ENCODE measurements at regions not wholly inside any gene's neighbourhood (a gene's known extent, or its start where the extent isn't known, plus 50 kb on each side); places are given as distances from the start of the nearest gene placed in this dataset.
A peak's percentile ranks its signal among the peaks of the same experiment; 100 is the strongest.

DNA sequence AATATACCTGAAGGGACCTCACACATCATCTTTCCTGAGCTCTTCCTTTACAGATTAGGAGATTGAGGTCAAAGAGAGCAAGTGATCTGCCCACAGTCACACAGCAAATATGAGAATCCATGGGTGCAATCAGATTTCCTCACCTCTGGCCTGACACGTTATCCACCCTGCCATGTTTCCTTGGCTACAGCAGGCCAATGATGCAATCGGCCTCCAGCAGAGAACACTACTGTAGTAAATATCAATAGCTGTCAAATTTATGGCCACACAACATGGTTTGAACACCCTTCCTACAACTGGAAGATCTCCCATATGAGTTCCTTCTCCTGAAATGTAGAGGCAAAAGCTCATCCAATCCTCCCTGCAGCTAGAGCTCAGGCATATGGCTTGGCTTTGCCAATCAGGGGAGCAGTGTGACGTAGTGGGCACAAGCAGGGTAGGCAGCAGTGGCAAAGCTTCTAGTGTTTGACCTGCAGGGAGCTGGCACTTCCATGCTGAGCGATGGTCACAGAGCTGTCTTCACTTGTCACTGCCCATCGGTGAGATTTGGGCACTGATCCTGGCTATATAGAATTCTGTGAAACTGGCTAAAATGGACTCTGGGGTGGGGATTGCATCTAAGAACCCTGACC is 271.3 kb downstream of the TJP1 start:
- no CpG with 5 or more reads among the region's 5 CpGs for WGBS (ENCODE audit: extremely low coverage, insufficient read length, low lambda C conversion rate)
- Mint-ChIP-seq H3K27ac (peak overlapping the region in 1 of 3 experiments; percentile 7; a peak in 1 of 7 replicates), H3K9me3 (peaks cover 14 to 18% of the 10 kb centered on the region in 2 experiments), H3K4me3 (no peak overlapping the region), H3K4me1 (peaks cover 7 to 14% of the 10 kb centered on the region in 2 experiments; a peak in 3 of 4 replicates), H3K36me3 (ENCODE audit: insufficient read depth in 1 of 3, low read depth in 3 of 3) (peaks cover 11 to 13% (median 12%) of the 10 kb centered on the region in 3 experiments), H3K27me3 (ENCODE audit: low read depth) (no peaks in the 10 kb centered on the region; the same call in 1 of the 2 replicates)
- Histone ChIP-seq H3K18ac (ENCODE audit: insufficient read length, low read depth, low read length) (no peak overlapping the region), H3K27ac (ENCODE audit: insufficient read length, low read depth, low read length) (no peak overlapping the region), H3K9ac (ENCODE audit: extremely low read depth, insufficient read length, low read length) (no peak overlapping the region), H3K4me1 (ENCODE audit: insufficient read depth, low read length) (no peaks in the 10 kb centered on the region), H2BK5ac (ENCODE audit: insufficient read length, low read length) (no peak overlapping the region), H4K20me1 (ENCODE audit: control insufficient read depth, insufficient read depth, insufficient read length) (no peaks in the 10 kb centered on the region), H3K14ac (ENCODE audit: insufficient read depth, low read length) (no peak overlapping the region), H2BK12ac (ENCODE audit: insufficient read length, low read depth, low read length) (no peak overlapping the region), H3K23me2 (ENCODE audit: insufficient read length, low read depth, low read length, poor library complexity, severe bottlenecking) (no peaks in the 10 kb centered on the region), H3K27me3 (ENCODE audit: insufficient read depth, low read length) (no peaks in the 10 kb centered on the region), H3T11ph (ENCODE audit: low read length) (no peak overlapping the region), H2AK5ac (ENCODE audit: insufficient read length, low read length) (no peak overlapping the region), H4K5ac (ENCODE audit: insufficient read length, low read depth, low read length) (no peak overlapping the region), H4K91ac (ENCODE audit: insufficient read length, low read depth, low read length) (no peak overlapping the region), H2BK20ac (ENCODE audit: low read depth, low read length, poor library complexity, severe bottlenecking) (no peak overlapping the region), H3K56ac (ENCODE audit: insufficient read length, low read depth, low read length) (no peak overlapping the region), H2BK15ac (ENCODE audit: low read depth, low read length) (no peak overlapping the region), H4K8ac (replicated peaks; ENCODE audit: insufficient read length, low read depth, low read length) (no peak overlapping the region), H3K4me2 (ENCODE audit: insufficient read depth, insufficient read length, low read length) (no peak overlapping the region), H2BK120ac (ENCODE audit: low read depth, low read length, poor library complexity, severe bottlenecking) (no peak overlapping the region), H3K9me3 (ENCODE audit: control insufficient read depth, low read depth, low read length) (no peaks in the 10 kb centered on the region), H3K23ac (ENCODE audit: insufficient read length, low read depth, low read length) (no peak overlapping the region), H3K4ac (ENCODE audit: low read depth, low read length) (no peak overlapping the region), H3K79me2 (ENCODE audit: insufficient read depth, low read length) (no peaks in the 10 kb centered on the region), H3K79me1 (ENCODE audit: insufficient read depth, low read depth, low read length, poor library complexity, severe bottlenecking) (no peaks in the 10 kb centered on the region), H2AFZ (ENCODE audit: low read length) (no peak overlapping the region)
- TF ChIP-seq, protein P1, sequence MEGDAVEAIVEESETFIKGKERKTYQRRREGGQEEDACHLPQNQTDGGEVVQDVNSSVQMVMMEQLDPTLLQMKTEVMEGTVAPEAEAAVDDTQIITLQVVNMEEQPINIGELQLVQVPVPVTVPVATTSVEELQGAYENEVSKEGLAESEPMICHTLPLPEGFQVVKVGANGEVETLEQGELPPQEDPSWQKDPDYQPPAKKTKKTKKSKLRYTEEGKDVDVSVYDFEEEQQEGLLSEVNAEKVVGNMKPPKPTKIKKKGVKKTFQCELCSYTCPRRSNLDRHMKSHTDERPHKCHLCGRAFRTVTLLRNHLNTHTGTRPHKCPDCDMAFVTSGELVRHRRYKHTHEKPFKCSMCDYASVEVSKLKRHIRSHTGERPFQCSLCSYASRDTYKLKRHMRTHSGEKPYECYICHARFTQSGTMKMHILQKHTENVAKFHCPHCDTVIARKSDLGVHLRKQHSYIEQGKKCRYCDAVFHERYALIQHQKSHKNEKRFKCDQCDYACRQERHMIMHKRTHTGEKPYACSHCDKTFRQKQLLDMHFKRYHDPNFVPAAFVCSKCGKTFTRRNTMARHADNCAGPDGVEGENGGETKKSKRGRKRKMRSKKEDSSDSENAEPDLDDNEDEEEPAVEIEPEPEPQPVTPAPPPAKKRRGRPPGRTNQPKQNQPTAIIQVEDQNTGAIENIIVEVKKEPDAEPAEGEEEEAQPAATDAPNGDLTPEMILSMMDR (conservative IDR thresholded peaks at IDR 0.05), result no peak
- no peak for DNase-seq

Data from H9 (cell line).